Prostate gland (tissue), 2 donors: ENCODE measurements at regions not wholly inside any gene's neighbourhood (a gene's known extent, or its start where the extent isn't known, plus 50 kb on each side); places are given as distances from the start of the nearest gene placed in this dataset.

Experiments used
- CTCF ChIP-seq, 4 experiments: fragments of 200-600 bp in 2 of 4; fragments of 450-650 bp in 2 of 4; sonication (generic) in 2 of 4; IDR thresholded peaks; 1 replicate in 3 of 4; 2 replicates in 1 of 4; pipeline ENCODE4 v1.5.1; 2016 to 2019; ENCODE audit warnings: antibody characterized with exemption in 4 of 4, mild to moderate bottlenecking in 2 of 4, moderate library complexity in 2 of 4
- POLR2A ChIP-seq: fragments of 450-650 bp; IDR thresholded peaks from one replicate; pipeline ENCODE4 v1.6.1; 2016; ENCODE audit warnings: antibody characterized with exemption, mild to moderate bottlenecking
- POLR2AphosphoS5 ChIP-seq: sonication (generic); formaldehyde crosslinking; IDR thresholded peaks from one replicate; pipeline ENCODE4 v1.6.1; 2017; ENCODE audit warnings: antibody characterized with exemption

- no peak for TF ChIP-seq POLR2AphosphoS5
- no peak for TF ChIP-seq CTCF (IDR thresholded peaks at IDR 0.05)
- no peak for TF ChIP-seq POLR2A
Observed at GRCh38 chr16:75913958-75914357, 187.7 kb upstream of the CPHXL start.
